Activated T-cell treated with anti-CD3 and anti-CD28 coated beads for 48 hours (primary cell): ENCODE measurements at regions not wholly inside any gene's neighbourhood (a gene's known extent, or its start where the extent isn't known, plus 50 kb on each side); places are given as distances from the start of the nearest gene placed in this dataset.

Experiments used
- DNase-seq: peaks from one replicate; pipeline ENCODE4 v3.0.0-alpha.2; 2020; ENCODE audit warnings: low read depth

DNA sequence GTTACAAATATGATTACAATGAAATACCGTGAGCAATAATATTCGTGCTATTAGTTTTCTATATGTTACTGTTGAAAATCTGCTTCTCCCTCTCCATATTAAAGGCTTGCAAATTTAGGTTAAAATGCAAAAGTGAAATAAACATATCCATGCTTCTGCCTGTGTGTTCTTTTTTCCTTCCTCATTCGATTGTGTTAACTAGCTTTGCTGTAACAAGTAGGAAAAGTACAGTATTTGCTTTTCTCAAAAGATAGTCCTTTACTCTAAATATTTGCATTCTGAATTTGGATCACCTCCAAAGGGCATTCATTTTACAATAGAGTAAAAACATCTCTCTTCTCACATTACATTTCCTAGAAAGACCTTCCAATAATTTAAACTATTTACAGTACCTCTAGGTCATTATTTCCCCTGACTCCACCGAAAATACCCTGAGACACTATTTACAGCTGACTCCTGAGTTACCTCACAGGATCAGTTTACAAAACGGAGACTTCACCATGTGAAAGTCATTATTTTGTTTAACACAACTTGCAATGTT, 835.0 kb upstream of the FANCL start:
- no peak for DNase-seq

DNA sequence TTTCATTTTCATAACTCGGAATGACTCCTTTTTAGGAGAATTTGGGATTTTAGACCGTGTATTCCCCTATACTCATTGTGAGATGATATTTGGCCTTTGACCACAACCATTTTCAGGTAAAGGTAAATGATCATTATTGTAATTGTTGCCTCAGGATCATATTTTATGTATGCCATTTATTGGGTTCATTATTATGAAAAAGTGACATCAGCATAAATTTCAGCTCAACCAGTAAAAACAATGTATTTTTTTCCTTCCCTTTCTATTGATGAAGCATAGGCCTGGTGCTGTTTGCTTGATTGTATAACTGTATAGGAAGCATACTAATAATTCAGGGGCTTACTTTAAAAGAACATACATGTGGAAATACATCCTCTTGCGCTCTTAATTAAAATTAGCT, 832.9 kb upstream of the FANCL start:
- no peak for DNase-seq

DNA sequence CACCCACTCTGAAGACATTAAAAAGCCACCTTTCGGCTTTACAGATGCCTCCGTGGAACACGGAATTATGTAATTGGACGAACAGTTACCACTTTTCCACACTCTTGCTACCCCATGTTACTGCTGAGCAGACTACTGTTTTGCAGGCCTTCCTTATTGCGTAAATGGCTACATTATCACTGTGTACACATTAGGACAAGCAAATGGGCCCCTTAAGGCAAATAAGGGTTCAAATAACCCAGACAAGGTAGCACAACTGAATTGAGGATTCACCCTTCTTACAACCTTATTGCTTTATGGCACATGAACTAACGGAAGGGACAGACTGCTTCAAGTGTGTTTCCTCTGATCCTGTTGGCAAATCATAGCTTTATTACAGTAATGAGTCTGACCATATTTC, 832.2 kb upstream of the FANCL start:
- DNase-seq = no peak

DNA sequence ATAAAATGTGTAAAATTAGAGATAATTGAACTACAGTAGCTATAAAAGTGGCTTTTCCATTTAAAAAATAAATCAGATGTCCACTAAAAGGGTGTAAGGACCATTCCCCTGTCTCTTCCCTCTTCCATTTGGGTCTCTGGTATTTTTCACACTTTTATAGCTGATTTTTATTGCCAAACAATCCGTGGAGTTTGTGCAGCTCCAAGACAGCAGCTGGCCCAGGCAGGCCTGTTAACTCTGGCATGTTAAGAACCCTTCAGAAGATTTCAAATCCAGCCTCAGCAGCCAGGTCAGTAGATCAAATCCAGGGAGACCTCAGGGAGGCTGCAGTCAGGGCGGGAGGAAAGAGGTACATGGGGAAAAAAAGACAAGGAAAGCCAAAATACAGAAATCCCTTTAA, 827.1 kb upstream of the FANCL start:
- DNase-seq = no peak

DNA sequence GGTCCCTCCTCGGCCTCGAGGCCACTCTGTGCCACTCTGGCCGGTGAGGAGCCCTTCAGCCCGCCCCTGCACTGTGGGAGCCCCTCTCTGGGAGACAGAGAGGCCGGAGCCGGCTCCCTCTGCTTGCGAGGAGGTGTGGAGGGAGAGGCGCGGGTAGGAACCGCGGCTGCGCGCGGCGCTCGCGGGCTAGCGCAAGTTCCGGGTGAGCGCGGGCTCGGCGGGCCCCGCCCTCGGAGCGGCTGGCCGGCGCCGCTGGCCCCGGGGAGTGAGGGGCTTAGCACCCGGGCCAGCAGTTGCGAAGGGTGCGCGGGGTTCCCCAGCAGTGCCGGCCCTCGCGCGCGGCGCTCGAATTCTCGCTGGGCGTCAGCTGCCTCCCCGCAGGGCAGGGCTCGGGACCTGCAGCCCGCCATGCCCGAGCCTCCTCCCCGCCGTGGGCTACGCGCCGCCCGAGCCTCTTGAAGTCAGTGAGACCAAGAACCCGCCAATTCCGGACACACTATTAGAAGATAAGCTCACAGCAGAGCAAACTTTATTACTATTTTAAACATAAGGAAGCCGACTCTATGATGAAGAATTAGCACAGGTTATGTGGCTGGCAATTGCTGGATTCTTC, 825.8 kb upstream of the FANCL start:
- DNase-seq = no peak

DNA sequence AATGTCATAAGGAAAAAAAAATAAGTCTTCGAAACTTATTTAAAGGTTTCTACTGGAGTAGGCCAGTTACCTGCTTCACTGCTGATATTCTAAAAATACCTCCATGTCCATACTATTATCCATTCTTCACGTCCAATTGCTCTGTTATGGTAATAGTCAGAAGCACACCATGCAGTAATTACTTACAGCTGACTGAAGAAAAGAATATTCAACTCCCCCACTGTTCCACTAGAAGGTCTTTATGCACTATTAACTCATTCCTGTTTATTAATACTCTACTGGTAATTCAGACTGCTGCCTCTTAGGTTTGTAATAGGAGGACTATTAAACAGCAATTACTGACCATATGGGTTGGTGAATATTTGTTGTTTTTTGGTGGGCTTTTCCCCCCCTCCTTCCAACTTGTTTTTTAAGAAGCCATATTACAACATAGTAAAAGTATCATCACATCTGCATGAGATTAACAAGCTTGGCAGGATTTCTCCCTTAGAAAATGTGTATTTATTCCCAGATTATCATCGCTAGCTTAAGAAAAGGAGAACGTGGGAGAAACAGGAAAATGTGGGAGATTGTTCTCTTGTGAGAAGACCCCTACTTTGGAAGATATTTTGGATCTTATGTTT, 806.4 kb upstream of the FANCL start:
- no peak for DNase-seq

DNA sequence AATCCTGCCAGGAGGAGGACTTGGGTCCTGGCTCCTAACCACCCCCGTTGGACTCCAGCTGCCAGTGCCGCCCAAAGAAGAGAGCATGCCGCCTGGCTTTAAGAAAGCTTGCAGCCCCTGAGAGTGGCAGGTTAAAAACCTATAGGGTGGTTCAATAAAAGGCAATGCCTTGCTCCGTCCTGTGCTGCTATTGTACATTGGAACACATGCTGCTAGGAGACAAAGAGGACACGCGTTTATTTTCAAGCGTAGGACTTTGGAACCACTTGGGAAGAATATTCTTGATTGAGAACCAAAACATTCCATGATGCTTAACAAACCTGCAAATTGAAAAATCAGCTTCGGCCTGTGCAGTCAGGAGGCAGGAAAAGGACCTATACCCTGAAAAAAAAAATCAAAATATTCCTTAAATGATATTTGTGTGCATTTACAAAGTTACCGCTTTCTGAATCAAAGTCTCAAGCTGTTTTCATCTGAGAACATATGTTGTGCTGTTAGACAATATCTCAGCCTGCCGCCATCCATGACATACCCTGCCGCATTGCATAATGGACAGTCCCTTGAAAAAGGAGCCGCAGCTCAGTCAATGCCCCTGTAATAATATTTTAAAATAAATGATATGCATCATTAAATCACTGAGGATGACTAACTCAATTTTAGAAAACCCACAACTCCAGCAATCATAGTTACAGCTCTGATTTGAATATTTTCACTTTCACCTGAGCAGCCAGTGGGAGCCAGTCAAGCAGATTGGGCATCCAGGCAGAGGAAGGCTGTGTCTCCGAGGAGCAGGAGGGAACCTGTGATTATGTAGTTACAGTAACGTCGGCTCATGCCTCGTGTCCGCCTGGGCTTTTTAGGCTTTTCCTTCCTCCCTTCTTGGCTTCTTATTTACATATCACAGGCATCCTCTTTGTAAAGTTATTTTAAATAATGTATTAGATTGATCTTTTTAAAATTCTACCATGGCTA, 805.6 kb upstream of the FANCL start:
- DNase-seq = no peak

DNA sequence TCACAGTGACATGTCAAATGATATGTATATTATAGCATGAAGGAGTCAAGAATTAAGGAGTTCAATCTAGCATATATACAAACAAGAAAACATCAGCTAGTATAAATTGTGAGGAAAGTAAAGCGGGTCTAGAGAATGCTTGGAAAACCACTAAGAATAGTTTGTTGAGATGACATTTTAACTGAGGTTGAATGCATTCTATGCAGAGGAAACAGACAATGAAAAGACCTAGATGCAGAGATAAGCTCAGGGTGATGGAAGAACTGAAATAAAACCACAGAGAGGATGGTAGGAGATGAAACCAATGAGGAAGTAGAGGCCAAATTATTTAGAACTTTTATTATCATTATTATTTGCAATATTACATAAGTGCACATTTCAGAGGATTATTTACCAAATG, 803.6 kb upstream of the FANCL start:
- no peak for DNase-seq

DNA sequence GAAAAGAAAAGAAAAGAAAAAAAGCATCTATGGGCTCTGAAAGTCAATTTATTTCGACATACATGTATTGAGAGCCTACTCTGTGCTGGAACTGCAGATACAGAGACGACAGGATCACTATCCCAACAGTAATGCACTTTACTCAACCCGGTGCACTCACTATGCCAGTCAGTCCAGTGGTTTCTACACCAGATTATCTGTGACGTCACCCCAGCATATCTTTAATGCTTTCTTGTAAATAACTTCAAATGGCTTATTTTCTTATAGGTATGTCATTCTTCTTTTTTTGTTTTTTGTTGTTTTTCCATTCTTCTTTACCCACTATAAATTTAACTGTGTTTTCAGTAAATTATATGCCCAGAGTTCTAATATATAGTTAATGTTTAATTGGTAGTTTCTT, 800.0 kb upstream of the FANCL start:
- DNase-seq = no peak

DNA sequence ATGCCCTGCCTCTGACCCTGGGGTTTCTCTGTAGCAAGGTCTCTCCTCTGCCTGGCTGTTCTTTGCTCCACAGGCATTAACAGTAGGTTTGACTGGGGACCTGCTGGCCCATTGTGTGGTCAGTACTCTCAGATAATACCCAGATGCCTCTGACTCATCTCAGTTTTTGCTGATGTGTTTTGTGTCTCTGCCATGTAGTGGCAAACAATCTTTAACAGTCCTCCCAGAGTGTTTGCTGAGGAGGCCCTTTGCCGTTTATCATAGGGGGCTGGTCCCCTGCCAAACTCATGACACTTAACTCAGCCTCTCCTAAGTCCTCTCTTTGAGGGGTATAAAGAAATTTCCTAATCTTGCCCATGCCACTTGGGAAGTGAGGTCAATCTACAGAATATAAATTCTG, 793.7 kb upstream of the FANCL start:
- no peak for DNase-seq

DNA sequence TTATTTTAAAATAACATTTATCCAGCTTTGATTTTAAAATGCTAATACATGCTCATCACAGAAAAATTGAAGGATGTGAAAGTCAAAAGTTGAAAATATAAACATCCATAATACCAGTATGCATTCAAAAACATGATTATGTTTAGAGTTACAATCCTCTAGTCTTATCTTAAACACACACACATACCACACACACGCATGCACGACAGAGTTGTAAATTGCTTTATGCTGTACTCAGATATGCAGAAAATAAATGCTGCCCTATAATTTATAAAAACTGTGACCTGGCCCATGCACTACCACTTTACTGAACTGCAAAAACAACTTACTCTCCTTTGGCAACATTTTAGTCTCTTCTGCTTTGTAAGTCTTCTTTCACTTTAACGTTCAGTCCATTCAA, 793.0 kb upstream of the FANCL start:
- DNase-seq = no peak

DNA sequence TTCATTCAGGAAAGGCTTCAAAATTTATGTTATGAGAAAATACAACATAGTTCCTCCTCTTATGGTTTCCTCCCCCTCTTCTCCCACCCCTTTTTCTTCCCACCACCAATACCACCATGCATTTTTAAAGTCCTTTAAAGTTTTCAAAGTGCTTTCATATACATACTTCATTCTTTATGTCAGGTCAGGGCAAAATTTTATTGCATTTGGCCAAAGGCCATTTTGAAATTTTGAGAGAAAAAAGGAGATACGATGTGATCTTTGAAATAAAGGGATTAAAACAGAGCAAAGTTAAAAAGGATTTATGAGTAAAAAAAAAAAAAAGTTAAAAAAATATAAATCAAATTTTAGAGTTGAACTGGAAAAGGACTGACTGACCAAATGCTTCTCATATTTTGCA, 792.5 kb upstream of the FANCL start:
- DNase-seq = no peak

DNA sequence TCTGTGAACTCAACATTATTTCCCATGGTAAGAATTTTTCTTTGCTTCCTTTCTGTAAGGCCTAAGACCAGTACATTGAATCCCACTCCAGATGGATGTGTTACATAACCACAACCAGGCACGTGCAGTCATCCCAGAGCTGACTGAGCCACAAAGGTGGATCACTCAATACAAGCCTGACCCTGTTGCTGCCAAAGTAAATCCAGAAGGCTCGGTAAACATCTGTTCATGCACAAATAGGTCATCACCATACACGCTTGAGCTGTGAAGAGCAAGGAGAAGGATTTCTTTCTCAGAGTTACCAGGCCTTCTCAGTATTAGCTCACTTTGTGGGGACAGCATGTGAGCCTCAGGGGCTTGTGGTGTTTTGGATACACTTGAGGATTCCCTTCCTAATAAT, 791.4 kb upstream of the FANCL start:
- DNase-seq = no peak

DNA sequence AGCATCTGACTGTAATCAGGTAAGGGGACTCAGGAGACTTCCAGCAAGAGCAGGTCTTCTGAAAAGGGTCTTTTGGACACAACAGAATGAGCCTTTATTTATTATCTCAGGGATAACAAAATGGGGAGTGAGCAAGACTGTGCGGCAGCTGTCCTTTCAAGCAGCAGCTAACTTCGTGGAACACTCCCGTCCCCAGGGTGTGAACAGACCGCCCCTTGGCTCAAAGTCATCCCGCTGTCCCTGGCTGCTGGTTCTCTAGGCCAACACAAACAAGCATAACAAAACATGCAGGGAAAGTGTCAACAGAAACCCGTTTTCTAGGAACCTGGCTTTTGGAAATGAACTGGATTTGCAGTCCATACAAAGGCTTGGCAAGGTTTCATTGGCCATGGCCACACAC, 787.9 kb upstream of the FANCL start:
- no peak for DNase-seq

DNA sequence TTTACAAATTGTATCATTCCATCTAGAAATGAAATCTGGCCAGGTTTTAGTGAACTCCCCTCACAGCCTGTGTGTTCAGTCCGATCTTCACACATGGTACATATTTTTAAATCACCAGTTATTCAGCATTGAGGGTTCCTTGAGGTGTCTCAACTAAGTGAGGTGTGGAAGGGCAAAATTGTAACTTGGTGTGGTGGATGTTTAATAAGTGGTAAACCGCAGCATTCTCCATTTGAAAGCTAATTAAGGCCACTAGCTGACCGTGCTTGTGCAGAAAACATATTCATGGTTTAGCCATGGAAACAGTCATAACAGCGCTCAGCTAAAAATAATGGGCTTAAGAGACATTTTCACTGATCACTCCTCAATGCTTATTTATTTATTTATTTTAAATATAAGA, 786.2 kb upstream of the FANCL start:
- no peak for DNase-seq

DNA sequence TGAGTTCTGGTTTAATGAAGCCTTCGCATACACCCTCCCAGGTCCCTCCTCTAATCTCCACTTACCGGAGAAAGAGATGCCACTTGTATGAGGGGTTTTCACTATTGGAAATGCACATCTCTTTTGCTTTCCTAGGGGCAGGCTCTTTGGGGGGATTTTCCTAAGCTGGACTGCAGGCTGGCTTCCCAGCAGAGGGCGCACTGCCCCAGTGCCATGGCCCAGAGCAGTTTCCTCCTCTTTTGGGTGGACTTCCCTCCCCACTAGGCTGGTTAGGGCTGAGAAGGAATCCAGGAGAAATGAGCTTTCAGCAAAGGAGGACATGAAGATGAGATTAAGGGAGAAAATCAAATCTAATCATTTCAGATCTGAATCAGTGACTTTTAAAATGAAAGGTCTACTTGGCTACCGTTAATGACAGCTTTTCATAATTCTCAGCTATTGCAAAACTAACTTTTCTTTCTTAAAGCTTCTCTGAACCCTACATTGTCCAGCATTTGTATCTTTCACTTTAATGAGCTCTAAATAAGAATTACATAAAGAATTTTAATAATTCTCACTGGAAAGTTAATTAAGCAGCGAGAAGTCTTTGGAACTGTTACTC, 784.1 kb upstream of the FANCL start:
- DNase-seq = peak; percentile 8

DNA sequence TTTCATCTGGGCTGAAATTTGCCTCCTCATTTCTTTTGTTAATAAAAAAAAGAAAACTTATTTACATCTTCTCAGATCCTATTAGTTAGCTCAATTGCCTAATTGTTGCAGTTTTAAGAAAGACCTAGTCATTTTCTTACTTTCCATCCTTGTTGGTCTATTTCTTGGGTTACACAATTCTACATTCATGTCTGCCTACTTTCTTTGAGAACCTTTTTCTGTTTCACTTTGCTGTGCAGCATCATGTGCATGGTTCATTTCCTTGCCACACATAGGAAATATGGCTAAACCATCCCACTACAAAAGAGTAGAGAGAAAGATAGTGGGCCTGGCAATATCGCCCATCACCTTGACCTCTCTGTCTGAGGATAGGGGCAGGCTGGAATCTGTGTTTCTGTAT, 780.7 kb upstream of the FANCL start:
- no peak for DNase-seq

DNA sequence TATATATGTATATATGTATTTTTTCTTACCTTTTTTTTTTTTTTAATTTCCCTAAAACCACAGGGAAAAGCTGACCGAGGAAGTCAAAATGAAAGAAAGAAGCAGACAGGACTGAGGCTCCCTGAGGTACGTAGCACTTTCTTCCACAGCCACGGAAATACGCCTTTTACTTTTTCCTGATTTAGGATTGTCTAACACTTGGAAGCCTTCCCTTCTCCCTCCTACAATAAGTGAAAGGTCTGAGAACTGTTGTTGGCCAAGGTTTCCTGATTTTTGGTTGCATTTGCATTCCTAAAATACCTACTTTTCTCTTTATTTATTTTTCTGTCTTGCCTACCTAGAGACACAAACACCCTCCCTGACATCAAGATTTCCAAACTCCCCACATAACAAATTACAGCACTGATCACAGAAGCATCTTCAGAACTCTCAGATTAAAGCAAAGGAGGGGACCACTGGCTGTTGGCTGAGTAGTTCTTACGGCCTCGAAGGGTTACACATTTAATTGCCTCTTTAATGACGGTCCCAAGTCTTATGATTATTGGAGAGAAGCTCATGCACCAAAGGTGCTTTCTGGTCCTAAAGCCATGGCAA, 778.5 kb upstream of the FANCL start:
- no peak for DNase-seq

DNA sequence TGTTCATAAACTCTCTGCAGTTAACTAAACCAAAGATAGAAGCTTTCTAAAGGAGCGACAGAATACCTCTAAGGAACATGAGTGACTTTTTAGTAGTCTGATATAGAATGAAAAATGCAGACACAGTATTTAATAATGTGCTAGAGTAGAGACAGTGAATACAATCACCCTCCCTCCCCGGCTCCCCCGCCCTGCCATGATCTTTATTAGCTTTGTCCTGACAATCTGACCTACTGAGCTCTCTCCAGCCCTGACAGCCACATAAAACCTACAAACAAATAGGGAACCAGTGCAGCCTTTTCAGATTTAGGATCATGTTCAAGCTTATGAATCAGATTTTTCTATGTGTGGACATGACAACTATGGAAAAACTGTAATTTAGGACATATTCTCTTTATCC, 777.6 kb upstream of the FANCL start:
- DNase-seq = no peak

DNA sequence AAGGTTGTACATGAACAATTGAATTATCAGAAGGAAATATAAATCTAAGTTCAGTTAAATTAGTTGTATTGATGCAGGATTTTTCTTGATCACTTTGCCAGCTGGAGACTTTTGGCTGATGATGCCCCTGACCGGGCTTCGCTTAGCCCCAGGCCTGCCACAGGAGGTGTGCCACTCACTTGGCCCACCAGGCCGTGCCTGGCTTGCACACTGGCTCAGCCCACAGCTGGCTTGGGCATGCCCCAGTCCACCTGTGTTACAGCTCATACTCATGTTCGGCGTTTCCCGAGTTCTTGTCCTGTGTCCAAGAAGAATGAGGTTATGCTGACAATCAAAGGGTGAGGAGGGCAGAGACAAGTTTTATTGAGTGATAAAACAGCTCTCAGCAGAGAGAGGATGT, 773.9 kb upstream of the FANCL start:
- DNase-seq = no peak

DNA sequence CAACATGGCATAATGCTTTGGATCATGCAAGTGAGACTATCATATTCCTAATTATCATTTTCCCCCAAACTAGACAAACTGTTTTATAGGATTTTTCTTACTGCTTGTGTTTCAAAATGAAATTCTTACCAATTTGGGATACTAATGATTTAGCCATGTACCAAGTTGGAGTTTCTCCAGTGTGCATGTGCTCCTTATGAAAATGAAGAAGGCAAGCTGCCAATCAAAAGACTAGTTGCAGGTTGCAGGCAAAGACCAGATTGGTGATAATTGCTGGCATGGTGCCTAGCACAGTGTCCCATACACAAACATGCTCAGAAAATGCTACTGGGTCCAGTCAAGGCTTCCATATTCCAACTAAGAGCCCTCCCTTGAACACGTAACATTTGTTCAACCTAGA, 771.8 kb upstream of the FANCL start:
- no peak for DNase-seq

DNA sequence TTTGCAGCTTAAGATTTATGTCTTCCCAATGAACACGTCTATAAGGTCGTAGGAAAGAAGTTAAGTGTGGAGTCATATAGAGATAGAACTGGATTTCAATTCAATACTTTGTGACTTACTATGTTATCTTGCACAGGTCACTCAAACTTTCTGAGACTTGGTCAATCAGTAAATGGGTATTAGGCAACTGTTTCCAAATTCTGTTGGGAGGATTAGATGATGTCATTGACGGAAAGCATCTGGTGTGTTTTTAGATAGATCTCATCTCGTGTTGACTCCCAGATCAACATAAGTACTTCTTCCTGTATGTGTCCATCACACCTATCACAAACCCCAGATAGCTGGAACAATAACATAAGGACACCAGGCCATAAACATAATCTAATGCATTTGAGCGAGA, 771.1 kb upstream of the FANCL start:
- DNase-seq = no peak
